Prostate gland (tissue), 2 donors: ENCODE measurements at regions not wholly inside any gene's neighbourhood (a gene's known extent, or its start where the extent isn't known, plus 50 kb on each side); places are given as distances from the start of the nearest gene placed in this dataset.

Source experiments
- DNase-seq: peaks from one replicate; pipeline ENCODE4 v3.0.0-alpha.2; 2019; ENCODE audit warnings: low spot score
- H3K27ac ChIP-seq, 2 donors: fragments of 200-600 bp; sonication (generic); 2 replicates each; pipeline ENCODE4 v1.5.1; 2017 to 2019
- H3K27me3 ChIP-seq: fragments of 200-600 bp; sonication (generic); replicated peaks from 2 replicates; pipeline ENCODE4 v1.5.1; 2019; ENCODE audit not compliant: insufficient read depth
- H3K36me3 ChIP-seq, 2 donors: fragments of 200-600 bp; sonication (generic); 1 replicate in 1 of 2; 2 replicates in 1 of 2; pipeline versions ENCODE4 v1.5.1 to v1.8.1; 2017 to 2019
- H3K4me1 ChIP-seq: fragments of 200-600 bp; sonication (generic); replicated peaks from 2 replicates; pipeline ENCODE4 v1.5.1; 2019
- H3K4me3 ChIP-seq, 2 donors: fragments of 200-600 bp; sonication (generic); 2 replicates each; pipeline ENCODE4 v1.5.1; 2017 to 2019
- H3K9me3 ChIP-seq: fragments of 200-600 bp; sonication (generic); 2 replicates; pipeline ENCODE4 v1.5.1; 2017
- CTCF ChIP-seq, 4 experiments: fragments of 200-600 bp in 2 of 4; fragments of 450-650 bp in 2 of 4; sonication (generic) in 2 of 4; IDR thresholded peaks; 1 replicate in 3 of 4; 2 replicates in 1 of 4; pipeline ENCODE4 v1.5.1; 2016 to 2019; ENCODE audit warnings: antibody characterized with exemption in 4 of 4, mild to moderate bottlenecking in 2 of 4, moderate library complexity in 2 of 4
- POLR2A ChIP-seq: fragments of 450-650 bp; IDR thresholded peaks from one replicate; pipeline ENCODE4 v1.6.1; 2016; ENCODE audit warnings: antibody characterized with exemption, mild to moderate bottlenecking
- POLR2AphosphoS5 ChIP-seq: sonication (generic); formaldehyde crosslinking; IDR thresholded peaks from one replicate; pipeline ENCODE4 v1.6.1; 2017; ENCODE audit warnings: antibody characterized with exemption
- WGBS: methylation state at CpG from one replicate; pipeline ENCODE4 v1.1.5; 2018; 5-methylcytosine and 5-hydroxymethylcytosine counted together
- intact Hi-C: fragments of 100-400 bp; cut with DNase I; formaldehyde crosslinking; loops from one replicate; pipeline ENCODE4 v1.14.2; 2022

GRCh38 chr15:81774309-81774708 is 271.5 kb downstream of the MEX3B start:
- no peak for DNase-seq
- no peaks in the 10 kb centered on the region for H3K36me3 ChIP-seq
- H3K27ac ChIP-seq: no peak overlapping the region
- no peak for TF ChIP-seq CTCF (IDR thresholded peaks at IDR 0.05)
- TF ChIP-seq POLR2AphosphoS5: no peak
- TF ChIP-seq POLR2A: no peak
- no peaks in the 10 kb centered on the region for H3K27me3 ChIP-seq
- no peaks in the 10 kb centered on the region for H3K9me3 ChIP-seq
- H3K4me1 ChIP-seq: no peaks in the 10 kb centered on the region
- intact Hi-C loops: no loop called here
- H3K4me3 ChIP-seq: no peak overlapping the region

- no peaks in the 10 kb centered on the region for H3K36me3 ChIP-seq
- H3K27ac ChIP-seq: no peak overlapping the region
- no peaks in the 10 kb centered on the region for H3K27me3 ChIP-seq
- intact Hi-C loops: no loop called here
- no peak for DNase-seq
- no peaks in the 10 kb centered on the region for H3K9me3 ChIP-seq
- WGBS: 91% methylated on average over 2 of the region's 2 CpGs
- no peaks in the 10 kb centered on the region for H3K4me1 ChIP-seq
- H3K4me3 ChIP-seq: no peak overlapping the region
- TF ChIP-seq POLR2AphosphoS5 (no peak), POLR2A (no peak), CTCF (IDR thresholded peaks at IDR 0.05) (no peak)
Observed at GRCh38 chr15:81768773-81769172, 277.0 kb downstream of the MEX3B start.

GRCh38 chr15:81766829-81767475 is 278.9 kb downstream of the MEX3B start:
- no peak for DNase-seq
- Histone ChIP-seq H3K9me3 (no peaks in the 10 kb centered on the region), H3K4me1 (no peaks in the 10 kb centered on the region), H3K36me3 (no peaks in the 10 kb centered on the region), H3K27ac (no peak overlapping the region), H3K27me3 (no peaks in the 10 kb centered on the region), H3K4me3 (no peak overlapping the region)
- intact Hi-C loops: no loop called here
- no peak for TF ChIP-seq CTCF (IDR thresholded peaks at IDR 0.05)
- peak; percentile 59 for TF ChIP-seq POLR2AphosphoS5
- 32% methylated on average over 1 of the region's 1 CpG for WGBS

- DNase-seq: no peak
- Histone ChIP-seq H3K4me3 (no peak overlapping the region), H3K36me3 (no peaks in the 10 kb centered on the region), H3K27ac (no peak overlapping the region), H3K27me3 (no peaks in the 10 kb centered on the region), H3K4me1 (no peaks in the 10 kb centered on the region), H3K9me3 (no peaks in the 10 kb centered on the region)
- no peak for TF ChIP-seq CTCF (IDR thresholded peaks at IDR 0.05)
- no peak for TF ChIP-seq POLR2AphosphoS5
- TF ChIP-seq POLR2A: no peak
- intact Hi-C loops: no loop called here
- WGBS: 93% methylated on average over 2 of the region's 2 CpGs
Observed at GRCh38 chr15:81765816-81766215, 280.0 kb downstream of the MEX3B start.

GRCh38 chr15:81763304-81763703 is 282.5 kb downstream of the MEX3B start:
- Histone ChIP-seq H3K36me3 (no peaks in the 10 kb centered on the region), H3K27ac (no peak overlapping the region), H3K4me3 (no peak overlapping the region), H3K27me3 (no peaks in the 10 kb centered on the region), H3K4me1 (no peaks in the 10 kb centered on the region), H3K9me3 (no peaks in the 10 kb centered on the region)
- no peak for DNase-seq
- no peak for TF ChIP-seq POLR2AphosphoS5
- no peak for TF ChIP-seq POLR2A
- TF ChIP-seq CTCF (IDR thresholded peaks at IDR 0.05): no peak
- intact Hi-C loops: no loop called here
- 91% methylated on average over 1 of the region's 1 CpG for WGBS
